Sigmoid colon (tissue), 4 donors: ENCODE measurements at regions not wholly inside any gene's neighbourhood (a gene's known extent, or its start where the extent isn't known, plus 50 kb on each side); places are given as distances from the start of the nearest gene placed in this dataset.

ENCODE experiments used
- EP300 ChIP-seq, 4 donors: sonication (generic); formaldehyde crosslinking; IDR thresholded peaks; one replicate each; pipeline ENCODE4 v1.6.1; 2017; ENCODE audit warnings: antibody characterized with exemption in 4 of 4
- POLR2A ChIP-seq, 2 donors: fragments of 450-650 bp; IDR thresholded peaks; one replicate each; pipeline ENCODE4 v1.6.1; 2016; ENCODE audit warnings: antibody characterized with exemption in 2 of 2, mild to moderate bottlenecking in 2 of 2, moderate library complexity in 2 of 2
- POLR2AphosphoS5 ChIP-seq, 4 donors: sonication (generic); formaldehyde crosslinking; IDR thresholded peaks; one replicate each; pipeline ENCODE4 v1.6.1; 2017; ENCODE audit warnings: antibody characterized with exemption in 4 of 4
- TF ChIP-seq, protein P1 (sequence below), 4 experiments: fragments of 450-650 bp in 3 of 4; fragments of 200-600 bp in 1 of 4; IDR thresholded peaks; one replicate each; pipeline ENCODE4 v1.5.1; 2016 to 2019; ENCODE audit warnings: antibody characterized with exemption in 4 of 4, mild to moderate bottlenecking in 3 of 4, moderate library complexity in 2 of 4

- TF ChIP-seq, protein P1, sequence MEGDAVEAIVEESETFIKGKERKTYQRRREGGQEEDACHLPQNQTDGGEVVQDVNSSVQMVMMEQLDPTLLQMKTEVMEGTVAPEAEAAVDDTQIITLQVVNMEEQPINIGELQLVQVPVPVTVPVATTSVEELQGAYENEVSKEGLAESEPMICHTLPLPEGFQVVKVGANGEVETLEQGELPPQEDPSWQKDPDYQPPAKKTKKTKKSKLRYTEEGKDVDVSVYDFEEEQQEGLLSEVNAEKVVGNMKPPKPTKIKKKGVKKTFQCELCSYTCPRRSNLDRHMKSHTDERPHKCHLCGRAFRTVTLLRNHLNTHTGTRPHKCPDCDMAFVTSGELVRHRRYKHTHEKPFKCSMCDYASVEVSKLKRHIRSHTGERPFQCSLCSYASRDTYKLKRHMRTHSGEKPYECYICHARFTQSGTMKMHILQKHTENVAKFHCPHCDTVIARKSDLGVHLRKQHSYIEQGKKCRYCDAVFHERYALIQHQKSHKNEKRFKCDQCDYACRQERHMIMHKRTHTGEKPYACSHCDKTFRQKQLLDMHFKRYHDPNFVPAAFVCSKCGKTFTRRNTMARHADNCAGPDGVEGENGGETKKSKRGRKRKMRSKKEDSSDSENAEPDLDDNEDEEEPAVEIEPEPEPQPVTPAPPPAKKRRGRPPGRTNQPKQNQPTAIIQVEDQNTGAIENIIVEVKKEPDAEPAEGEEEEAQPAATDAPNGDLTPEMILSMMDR (IDR thresholded peaks at IDR 0.05): no peak
- TF ChIP-seq EP300 (IDR thresholded peaks at IDR 0.05): no peak
- TF ChIP-seq POLR2A (IDR thresholded peaks at IDR 0.05): no peak
- TF ChIP-seq POLR2AphosphoS5 (IDR thresholded peaks at IDR 0.05): no peak
These were observed 52.1 kb upstream of the CCNG1 start for GRCh38 chr5:163385271-163385670.
